IPS-15b (cell line): ENCODE measurements at regions not wholly inside any gene's neighbourhood (a gene's known extent, or its start where the extent isn't known, plus 50 kb on each side); places are given as distances from the start of the nearest gene placed in this dataset.

Experiments used
- H3K27me3 ChIP-seq: one replicate; pipeline ENCODE4 v1.6.1; 2013; ENCODE audit warnings: low read length; ENCODE audit not compliant: control insufficient read depth, insufficient read depth
- H3K36me3 ChIP-seq: one replicate; pipeline ENCODE4 v1.6.1; 2013; ENCODE audit warnings: low read length; ENCODE audit not compliant: control insufficient read depth, insufficient read depth
- H3K4me1 ChIP-seq: one replicate; pipeline ENCODE4 v1.6.1; 2013; ENCODE audit warnings: mild to moderate bottlenecking, low read length; ENCODE audit not compliant: control insufficient read depth, insufficient read depth
- H3K4me3 ChIP-seq: one replicate; pipeline ENCODE4 v1.5.1; 2013; ENCODE audit warnings: low read depth, low read length
- H3K9ac ChIP-seq: one replicate; pipeline ENCODE4 v1.6.1; 2013; ENCODE audit warnings: low read depth, mild to moderate bottlenecking, low read length
- H3K9me3 ChIP-seq: one replicate; pipeline ENCODE4 v1.6.1; 2013; ENCODE audit warnings: mild to moderate bottlenecking, low read length; ENCODE audit not compliant: control insufficient read depth, insufficient read depth

DNA sequence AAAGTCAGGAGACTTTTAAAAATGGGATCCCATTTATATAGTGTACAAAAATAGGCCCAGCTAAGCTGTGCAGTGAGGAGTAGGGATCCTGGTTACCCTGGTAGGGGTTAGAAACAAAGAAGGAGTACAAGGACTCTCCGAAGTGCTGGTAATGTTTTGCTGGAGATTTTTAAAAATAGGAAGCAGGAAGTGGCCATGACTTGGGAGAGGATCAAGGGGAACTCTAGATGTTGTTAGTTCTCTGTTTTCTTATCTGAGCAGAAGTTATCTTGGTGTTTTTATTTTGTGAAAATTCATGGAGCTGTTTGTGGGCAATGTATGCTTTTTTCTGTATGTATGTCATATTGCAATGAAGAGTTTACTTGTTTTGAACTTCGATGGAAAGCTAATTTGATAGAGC is 373.9 kb downstream of the SFMBT2 start:
- Histone ChIP-seq H3K9me3 (no peaks in the 10 kb centered on the region), H3K9ac (no peak overlapping the region), H3K4me1 (no peaks in the 10 kb centered on the region), H3K4me3 (no peak overlapping the region), H3K27me3 (no peaks in the 10 kb centered on the region), H3K36me3 (no peaks in the 10 kb centered on the region)

DNA sequence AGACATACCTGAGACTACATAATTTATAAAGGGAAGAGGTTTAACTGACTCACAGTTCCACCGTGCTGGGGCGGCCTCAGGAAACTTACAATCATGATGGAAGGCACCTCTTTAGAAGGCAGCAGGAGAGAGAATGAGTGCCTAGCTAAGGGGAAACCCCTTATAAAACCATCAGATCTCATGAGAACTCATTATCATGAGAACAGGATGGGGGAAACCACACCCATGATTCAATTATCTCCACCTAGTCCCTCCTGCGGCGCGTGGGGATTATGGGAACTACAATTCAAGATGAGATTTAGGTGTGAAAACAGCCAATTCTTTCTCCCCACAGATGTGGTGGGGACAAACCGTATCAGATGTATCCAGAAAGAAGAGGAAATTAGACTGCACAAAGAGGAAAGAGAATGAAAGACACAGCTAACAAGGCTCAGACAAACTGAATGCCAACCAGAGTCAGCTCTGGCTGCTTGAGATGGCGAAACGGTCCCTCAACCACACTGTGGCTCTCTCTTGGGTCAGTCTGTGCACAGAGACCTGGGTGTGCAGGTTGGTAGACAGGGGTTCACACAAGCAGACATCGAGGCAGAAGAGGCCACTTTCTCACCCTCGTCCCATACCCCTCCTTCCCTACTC is 375.6 kb downstream of the SFMBT2 start:
- no peaks in the 10 kb centered on the region for H3K36me3 ChIP-seq
- H3K9me3 ChIP-seq, result no peaks in the 10 kb centered on the region
- H3K9ac ChIP-seq, result no peak overlapping the region
- no peaks in the 10 kb centered on the region for H3K27me3 ChIP-seq
- H3K4me3 ChIP-seq, result no peak overlapping the region
- no peaks in the 10 kb centered on the region for H3K4me1 ChIP-seq

DNA sequence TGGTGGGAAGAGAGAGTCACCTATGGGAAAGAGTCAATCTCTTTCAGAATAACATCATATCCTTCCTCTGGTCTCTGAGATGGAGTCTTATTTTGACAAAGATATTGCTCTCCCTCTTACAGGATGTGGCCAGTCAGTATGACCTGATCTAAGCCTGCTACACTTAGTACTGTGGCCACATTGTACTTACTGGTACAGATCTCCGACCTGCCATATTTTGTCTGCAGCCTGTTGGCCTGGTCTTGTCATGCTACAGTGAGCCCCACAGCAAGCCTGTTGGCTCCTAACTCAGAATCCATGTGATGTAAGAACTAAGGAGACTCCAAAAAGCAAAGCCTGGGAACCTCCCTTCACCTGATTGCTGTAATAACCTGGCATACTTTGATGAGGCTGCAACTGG is 377.8 kb downstream of the SFMBT2 start:
- no peaks in the 10 kb centered on the region for H3K4me1 ChIP-seq
- H3K36me3 ChIP-seq, result no peaks in the 10 kb centered on the region
- no peaks in the 10 kb centered on the region for H3K9me3 ChIP-seq
- no peak overlapping the region for H3K4me3 ChIP-seq
- no peak overlapping the region for H3K9ac ChIP-seq
- H3K27me3 ChIP-seq, result no peaks in the 10 kb centered on the region

DNA sequence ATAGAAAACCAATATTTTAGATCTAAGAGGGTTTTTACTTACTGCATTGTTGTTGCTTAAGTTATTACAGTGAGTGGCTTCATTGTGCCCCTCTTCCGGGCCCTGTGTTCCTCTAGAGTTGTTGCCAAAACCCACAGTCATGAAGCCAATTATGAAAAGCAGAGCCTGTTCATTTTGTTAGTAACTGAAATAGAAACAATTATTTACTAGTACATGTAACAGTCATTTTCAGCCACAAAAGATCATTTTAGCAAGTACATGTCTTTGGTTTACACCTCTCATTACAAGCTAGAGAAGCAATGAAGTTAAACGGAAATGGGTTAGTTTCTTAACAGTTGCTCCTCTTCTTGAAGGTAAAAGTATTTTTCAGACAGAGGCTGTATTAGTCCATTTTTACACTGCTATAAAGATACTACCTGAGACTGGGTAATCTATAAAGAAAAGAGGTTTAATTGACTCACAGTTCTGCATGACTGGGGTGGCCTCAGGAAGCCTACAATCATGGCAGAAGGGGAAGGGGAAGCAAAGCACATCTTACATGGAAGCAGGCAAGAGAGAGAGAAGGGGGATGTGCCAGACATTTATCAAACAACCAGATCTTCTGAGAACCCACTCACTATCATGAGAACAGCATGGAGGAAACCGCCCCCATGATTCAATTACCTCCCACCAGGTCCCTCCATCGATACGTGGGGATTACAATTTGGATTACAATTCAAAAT is 380.5 kb downstream of the SFMBT2 start:
- Histone ChIP-seq H3K9ac (no peak overlapping the region), H3K36me3 (no peaks in the 10 kb centered on the region), H3K4me3 (no peak overlapping the region), H3K4me1 (no peaks in the 10 kb centered on the region), H3K9me3 (no peaks in the 10 kb centered on the region), H3K27me3 (no peaks in the 10 kb centered on the region)

DNA sequence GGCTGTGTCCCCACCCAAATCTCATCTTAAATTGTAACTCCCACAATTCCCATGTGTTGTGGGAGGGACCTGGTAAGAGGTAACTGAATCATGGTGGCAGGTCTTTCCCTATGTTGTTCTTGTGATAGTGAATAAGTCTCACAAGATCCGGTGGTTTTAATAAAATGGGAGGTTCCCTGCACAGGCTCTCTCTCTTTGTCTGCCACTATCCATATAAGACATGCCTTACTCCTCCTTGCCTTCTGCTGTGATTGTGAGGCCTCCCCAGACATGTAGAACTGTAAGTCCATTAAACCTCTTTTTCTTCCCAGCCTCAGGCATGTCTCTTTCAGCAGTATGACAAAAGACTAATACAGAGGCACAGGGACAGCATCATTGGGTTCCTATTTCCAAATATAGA is 381.2 kb downstream of the SFMBT2 start:
- H3K4me3 ChIP-seq, result no peak overlapping the region
- H3K27me3 ChIP-seq, result no peaks in the 10 kb centered on the region
- H3K36me3 ChIP-seq, result no peaks in the 10 kb centered on the region
- no peak overlapping the region for H3K9ac ChIP-seq
- no peaks in the 10 kb centered on the region for H3K9me3 ChIP-seq
- no peaks in the 10 kb centered on the region for H3K4me1 ChIP-seq

DNA sequence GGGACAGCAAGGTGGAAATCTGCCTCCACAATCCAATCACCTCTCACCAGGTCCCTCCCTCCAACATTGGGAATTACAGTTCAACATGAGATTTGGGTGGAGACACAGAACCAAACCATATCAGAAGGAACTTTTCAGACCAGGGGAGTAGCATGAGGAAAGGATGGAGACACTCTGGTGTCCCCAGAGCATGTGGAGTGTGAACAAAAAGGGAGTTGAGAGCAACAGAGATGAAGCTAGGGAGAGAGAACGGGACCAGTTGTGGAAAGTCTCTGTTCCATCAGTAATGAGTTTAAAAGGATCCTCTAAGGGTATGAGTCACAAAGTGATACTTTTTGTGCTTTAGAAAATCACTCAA is 382.0 kb downstream of the SFMBT2 start:
- Histone ChIP-seq H3K4me3 (no peak overlapping the region), H3K27me3 (no peaks in the 10 kb centered on the region), H3K9me3 (no peaks in the 10 kb centered on the region), H3K36me3 (no peaks in the 10 kb centered on the region), H3K9ac (no peak overlapping the region), H3K4me1 (no peaks in the 10 kb centered on the region)

DNA sequence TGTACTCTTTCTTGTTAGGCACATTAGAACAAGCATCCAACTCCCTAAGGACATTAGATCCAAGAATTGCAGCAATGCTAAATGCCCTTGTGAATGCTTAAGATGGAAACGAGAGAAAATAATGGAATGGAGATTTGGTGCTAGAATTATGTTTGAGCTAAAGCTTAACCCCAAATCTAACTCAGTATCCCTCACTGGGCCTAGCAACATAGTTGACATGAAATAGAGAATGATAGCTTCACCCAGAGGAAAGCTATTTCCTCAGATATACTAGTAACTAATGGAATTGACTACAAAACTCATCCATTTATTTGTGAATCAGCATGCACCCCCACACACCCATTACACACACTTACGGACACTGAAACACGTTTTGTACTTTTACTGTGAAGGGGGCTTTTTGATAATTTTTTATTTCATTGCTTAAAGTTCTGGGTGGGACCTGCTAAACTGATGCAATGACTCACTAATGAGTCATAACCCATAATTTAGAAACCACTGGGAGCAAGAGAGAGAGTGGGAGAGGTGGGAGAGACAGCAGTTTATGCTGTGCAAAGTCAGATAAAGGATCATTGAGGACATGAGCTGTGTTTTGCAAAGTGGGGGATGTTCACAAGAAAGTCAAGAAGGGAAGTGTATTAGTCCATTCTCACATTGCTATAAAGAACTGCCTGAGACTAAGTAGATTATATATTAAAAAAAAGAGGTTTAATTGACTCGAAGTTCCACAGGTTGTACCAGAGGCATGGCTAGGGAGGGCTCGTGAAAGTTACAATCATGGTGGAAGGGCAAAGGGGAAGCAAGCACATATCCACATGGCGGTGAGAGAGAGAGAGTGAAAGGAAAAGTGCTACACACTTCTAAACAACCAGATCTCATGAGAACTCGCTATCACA is 382.7 kb downstream of the SFMBT2 start:
- Histone ChIP-seq H3K9me3 (no peaks in the 10 kb centered on the region), H3K4me3 (no peak overlapping the region), H3K9ac (no peak overlapping the region)

DNA sequence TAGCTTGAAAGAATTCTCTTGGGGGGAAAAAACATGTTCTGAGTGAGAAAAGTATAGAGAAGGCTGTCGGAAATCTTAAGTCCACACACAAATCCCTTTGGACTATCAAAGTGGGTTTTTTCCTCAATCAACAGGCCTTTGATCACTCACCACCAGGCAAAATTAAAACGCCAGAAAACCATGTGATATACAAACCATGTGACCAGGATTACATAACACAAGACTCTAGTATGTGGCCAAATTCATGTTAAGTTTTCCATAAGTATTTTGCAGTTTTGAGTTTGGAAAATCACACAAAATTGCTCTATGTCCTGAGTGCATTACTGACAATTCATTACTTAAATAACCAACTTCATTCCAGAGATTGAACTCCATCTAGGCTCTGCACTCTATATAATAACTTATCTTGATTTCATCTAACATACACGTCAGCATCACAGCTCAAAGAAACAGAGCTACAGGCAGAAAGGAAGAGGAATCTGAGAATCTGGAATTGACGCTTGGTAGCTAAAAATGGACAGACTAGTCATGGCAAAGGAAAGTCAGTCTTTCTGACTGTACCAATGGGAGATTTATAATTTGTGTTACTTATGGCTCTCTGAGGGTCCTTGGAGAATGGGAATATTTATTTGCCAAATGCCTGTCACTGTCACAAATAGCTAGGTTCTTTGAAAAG is 383.5 kb downstream of the SFMBT2 start:
- H3K4me3 ChIP-seq, result no peak overlapping the region
- no peaks in the 10 kb centered on the region for H3K4me1 ChIP-seq
- no peak overlapping the region for H3K9ac ChIP-seq
- H3K27me3 ChIP-seq, result no peaks in the 10 kb centered on the region
- no peaks in the 10 kb centered on the region for H3K36me3 ChIP-seq
- no peaks in the 10 kb centered on the region for H3K9me3 ChIP-seq

More for the DNA sequence above, 382.7 kb downstream of the SFMBT2 start:
- no peaks in the 10 kb centered on the region for H3K36me3 ChIP-seq
- no peaks in the 10 kb centered on the region for H3K27me3 ChIP-seq
- no peaks in the 10 kb centered on the region for H3K4me1 ChIP-seq

DNA sequence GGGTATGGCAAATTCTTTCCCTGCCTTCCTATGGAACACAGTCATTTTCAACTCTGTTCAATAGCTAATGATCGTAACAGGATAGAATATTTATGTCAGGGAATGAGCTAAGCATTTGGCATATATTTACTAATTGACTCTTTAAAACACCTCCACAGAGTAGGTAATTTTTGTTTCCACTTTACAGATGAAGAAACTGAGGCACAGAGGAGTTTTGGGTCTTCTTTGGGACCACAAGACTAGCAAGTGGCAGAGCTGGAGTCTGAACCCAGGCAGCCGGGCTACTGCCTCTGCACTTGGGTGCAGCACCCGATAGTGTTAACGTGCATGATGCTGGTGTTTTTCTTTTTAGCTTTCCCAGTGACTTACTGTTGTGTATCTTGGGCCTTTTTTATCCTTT is 384.0 kb downstream of the SFMBT2 start:
- no peak overlapping the region for H3K4me3 ChIP-seq
- H3K4me1 ChIP-seq, result no peaks in the 10 kb centered on the region
- no peak overlapping the region for H3K9ac ChIP-seq
- H3K27me3 ChIP-seq, result no peaks in the 10 kb centered on the region
- no peaks in the 10 kb centered on the region for H3K9me3 ChIP-seq
- H3K36me3 ChIP-seq, result no peaks in the 10 kb centered on the region

DNA sequence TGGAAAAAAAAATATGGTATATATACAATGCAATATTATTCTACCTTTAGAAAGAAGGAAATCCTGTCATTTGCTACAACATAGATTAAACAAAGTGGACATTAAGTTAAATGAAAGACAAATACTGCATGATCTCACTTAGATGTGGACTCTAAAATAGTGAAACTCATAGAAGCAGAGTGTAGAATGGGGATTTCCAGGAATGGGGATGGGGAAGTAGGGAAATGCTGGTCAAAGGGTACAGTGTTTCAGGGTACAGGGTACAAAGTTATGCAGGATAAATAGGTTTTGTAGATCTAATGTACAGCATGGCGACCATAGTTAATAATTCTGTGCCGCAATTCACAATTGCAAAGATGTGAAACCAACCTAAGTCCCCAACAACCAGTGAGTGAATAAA is 385.5 kb downstream of the SFMBT2 start:
- no peaks in the 10 kb centered on the region for H3K27me3 ChIP-seq
- no peak overlapping the region for H3K9ac ChIP-seq
- H3K36me3 ChIP-seq, result no peaks in the 10 kb centered on the region
- no peak overlapping the region for H3K4me3 ChIP-seq
- H3K4me1 ChIP-seq, result no peaks in the 10 kb centered on the region
- no peaks in the 10 kb centered on the region for H3K9me3 ChIP-seq

DNA sequence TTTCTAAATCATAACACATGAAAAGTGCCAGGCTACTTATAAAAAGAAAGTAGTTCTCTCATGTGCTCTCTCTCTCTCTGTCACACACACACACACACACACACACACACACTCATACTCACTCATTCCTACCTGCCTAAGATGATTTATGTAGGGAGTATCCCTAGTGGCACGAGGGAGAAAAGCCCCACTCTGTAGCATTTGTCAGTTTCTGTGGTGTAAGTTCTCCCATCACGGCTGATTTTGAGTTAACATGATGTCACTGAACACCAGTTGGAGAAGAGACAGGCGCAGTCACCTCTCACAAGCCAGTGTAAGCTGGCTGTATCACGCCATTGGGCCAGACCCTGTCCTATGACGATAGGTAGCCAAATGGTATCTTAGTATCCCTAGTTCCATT is 395.4 kb downstream of the SFMBT2 start:
- Histone ChIP-seq H3K4me3 (no peak overlapping the region), H3K4me1 (no peaks in the 10 kb centered on the region), H3K9ac (no peak overlapping the region), H3K9me3 (no peaks in the 10 kb centered on the region), H3K27me3 (no peaks in the 10 kb centered on the region), H3K36me3 (no peaks in the 10 kb centered on the region)
